ENCODE measurements at regions not wholly inside any gene's neighbourhood (a gene's known extent, or its start where the extent isn't known, plus 50 kb on each side); places are given as distances from the start of the nearest gene placed in this dataset.
"Not testable (repeated sequence)": the region's sequence is repeated elsewhere in the genome, so short reads cannot be mapped to it uniquely, and the experiment has no call there.

DNA sequence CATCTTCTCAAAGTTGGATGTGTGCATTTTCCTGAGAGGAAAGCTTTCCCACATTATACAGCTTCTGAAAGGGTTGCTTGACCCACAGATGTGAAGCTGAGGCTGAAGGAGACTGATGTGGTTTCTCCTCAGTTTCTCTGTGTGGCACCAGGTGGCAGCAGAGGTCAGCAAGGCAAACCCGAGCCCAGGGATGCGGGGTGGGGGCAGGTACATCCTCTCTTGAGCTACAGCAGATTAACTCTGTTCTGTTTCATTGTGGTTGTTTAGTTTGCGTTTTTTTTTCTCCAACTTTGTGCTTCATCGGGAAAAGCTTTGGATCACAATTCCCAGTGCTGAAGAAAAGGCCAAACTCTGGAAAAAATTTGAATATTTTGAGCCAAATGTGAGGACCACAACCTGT lies 360.2 kb downstream of the OR4F29 start:
- H3K36me3 Mint-ChIP-seq; H3K4me3 Mint-ChIP-seq; H3K27me3 ChIP-seq (ENCODE audit: control insufficient read depth, insufficient read depth, low read length); H3K9me3 Mint-ChIP-seq; H3K27me3 Mint-ChIP-seq; ATAC-seq (ENCODE audit: low read depth in 2 of 2); H3K4me1 ChIP-seq (ENCODE audit: control insufficient read depth, insufficient read depth, low read length, poor library complexity, severe bottlenecking); DNase-seq; H3K27ac Mint-ChIP-seq; H3K9me3 ChIP-seq (ENCODE audit: control insufficient read depth in 2 of 2, low read length in 2 of 2); H3K4me1 Mint-ChIP-seq; H3K4me3 ChIP-seq (ENCODE audit: low read depth, low read length); H3K36me3 ChIP-seq (ENCODE audit: control insufficient read depth, insufficient read depth, low read length); H3K27ac ChIP-seq (ENCODE audit: insufficient read depth, low read length, poor library complexity, severe bottlenecking): not testable (repeated sequence)

- not testable (repeated sequence) for H3K27me3 ChIP-seq (ENCODE audit: control insufficient read depth, insufficient read depth, low read length); H3K27ac ChIP-seq (ENCODE audit: insufficient read depth, low read length, poor library complexity, severe bottlenecking); H3K36me3 Mint-ChIP-seq; H3K9me3 ChIP-seq (ENCODE audit: control insufficient read depth in 2 of 2, low read length in 2 of 2); DNase-seq; H3K36me3 ChIP-seq (ENCODE audit: control insufficient read depth, insufficient read depth, low read length); H3K27me3 Mint-ChIP-seq; H3K4me1 Mint-ChIP-seq; H3K4me3 ChIP-seq (ENCODE audit: low read depth, low read length); H3K4me3 Mint-ChIP-seq; ATAC-seq (ENCODE audit: low read depth in 2 of 2); H3K4me1 ChIP-seq (ENCODE audit: control insufficient read depth, insufficient read depth, low read length, poor library complexity, severe bottlenecking); H3K9me3 Mint-ChIP-seq; H3K27ac Mint-ChIP-seq
Observed at GRCh38 chr1:88110-88509, 363.4 kb downstream of the OR4F29 start.

GRCh38 chr1:79152-79551 lies 372.3 kb downstream of the OR4F29 start:
- not testable (repeated sequence) for H3K9me3 ChIP-seq (ENCODE audit: control insufficient read depth in 2 of 2, low read length in 2 of 2)

GRCh38 chr1:65119-65518 lies 386.4 kb downstream of the OR4F29 start, which contains the start of gene OR4F5:
OR4F5 (plus strand) TSS chr1:65419.
- H3K9me3 Mint-ChIP-seq; H3K27ac Mint-ChIP-seq; H3K4me1 ChIP-seq (ENCODE audit: control insufficient read depth, insufficient read depth, low read length, poor library complexity, severe bottlenecking); H3K27me3 ChIP-seq (ENCODE audit: control insufficient read depth, insufficient read depth, low read length); H3K36me3 Mint-ChIP-seq; ATAC-seq (ENCODE audit: low read depth in 2 of 2); DNase-seq; H3K4me1 Mint-ChIP-seq; H3K36me3 ChIP-seq (ENCODE audit: control insufficient read depth, insufficient read depth, low read length); H3K4me3 Mint-ChIP-seq; H3K9me3 ChIP-seq (ENCODE audit: control insufficient read depth in 2 of 2, low read length in 2 of 2); H3K27me3 Mint-ChIP-seq; H3K4me3 ChIP-seq (ENCODE audit: low read depth, low read length); H3K27ac ChIP-seq (ENCODE audit: insufficient read depth, low read length, poor library complexity, severe bottlenecking): not testable (repeated sequence)

More at GRCh38 chr1:79152-79551, 372.3 kb downstream of the OR4F29 start:
- ATAC-seq (ENCODE audit: low read depth in 2 of 2); H3K27me3 ChIP-seq (ENCODE audit: control insufficient read depth, insufficient read depth, low read length); DNase-seq; H3K9me3 Mint-ChIP-seq; H3K27ac Mint-ChIP-seq; H3K36me3 ChIP-seq (ENCODE audit: control insufficient read depth, insufficient read depth, low read length); H3K4me1 Mint-ChIP-seq; H3K36me3 Mint-ChIP-seq; H3K4me1 ChIP-seq (ENCODE audit: control insufficient read depth, insufficient read depth, low read length, poor library complexity, severe bottlenecking); H3K27ac ChIP-seq (ENCODE audit: insufficient read depth, low read length, poor library complexity, severe bottlenecking); H3K4me3 ChIP-seq (ENCODE audit: low read depth, low read length); H3K27me3 Mint-ChIP-seq; H3K4me3 Mint-ChIP-seq: not testable (repeated sequence)

- not testable (repeated sequence) for H3K36me3 Mint-ChIP-seq; ATAC-seq (ENCODE audit: low read depth in 2 of 2); H3K27ac Mint-ChIP-seq; H3K27me3 Mint-ChIP-seq; H3K9me3 ChIP-seq (ENCODE audit: control insufficient read depth in 2 of 2, low read length in 2 of 2); H3K4me1 Mint-ChIP-seq; H3K4me1 ChIP-seq (ENCODE audit: control insufficient read depth, insufficient read depth, low read length, poor library complexity, severe bottlenecking); H3K27ac ChIP-seq (ENCODE audit: insufficient read depth, low read length, poor library complexity, severe bottlenecking); H3K4me3 ChIP-seq (ENCODE audit: low read depth, low read length); H3K4me3 Mint-ChIP-seq; H3K9me3 Mint-ChIP-seq; DNase-seq; H3K36me3 ChIP-seq (ENCODE audit: control insufficient read depth, insufficient read depth, low read length); H3K27me3 ChIP-seq (ENCODE audit: control insufficient read depth, insufficient read depth, low read length)
Observed at GRCh38 chr1:56014-56531, 395.4 kb downstream of the OR4F29 start.

GRCh38 chr1:53182-53581 lies 398.3 kb downstream of the OR4F29 start:
- H3K4me3 ChIP-seq (ENCODE audit: low read depth, low read length); H3K27me3 Mint-ChIP-seq; H3K4me1 ChIP-seq (ENCODE audit: control insufficient read depth, insufficient read depth, low read length, poor library complexity, severe bottlenecking); DNase-seq; H3K9me3 ChIP-seq (ENCODE audit: control insufficient read depth in 2 of 2, low read length in 2 of 2); ATAC-seq (ENCODE audit: low read depth in 2 of 2); H3K4me1 Mint-ChIP-seq; H3K27me3 ChIP-seq (ENCODE audit: control insufficient read depth, insufficient read depth, low read length); H3K27ac ChIP-seq (ENCODE audit: insufficient read depth, low read length, poor library complexity, severe bottlenecking); H3K9me3 Mint-ChIP-seq; H3K36me3 Mint-ChIP-seq; H3K36me3 ChIP-seq (ENCODE audit: control insufficient read depth, insufficient read depth, low read length); H3K4me3 Mint-ChIP-seq; H3K27ac Mint-ChIP-seq: not testable (repeated sequence)

DNA sequence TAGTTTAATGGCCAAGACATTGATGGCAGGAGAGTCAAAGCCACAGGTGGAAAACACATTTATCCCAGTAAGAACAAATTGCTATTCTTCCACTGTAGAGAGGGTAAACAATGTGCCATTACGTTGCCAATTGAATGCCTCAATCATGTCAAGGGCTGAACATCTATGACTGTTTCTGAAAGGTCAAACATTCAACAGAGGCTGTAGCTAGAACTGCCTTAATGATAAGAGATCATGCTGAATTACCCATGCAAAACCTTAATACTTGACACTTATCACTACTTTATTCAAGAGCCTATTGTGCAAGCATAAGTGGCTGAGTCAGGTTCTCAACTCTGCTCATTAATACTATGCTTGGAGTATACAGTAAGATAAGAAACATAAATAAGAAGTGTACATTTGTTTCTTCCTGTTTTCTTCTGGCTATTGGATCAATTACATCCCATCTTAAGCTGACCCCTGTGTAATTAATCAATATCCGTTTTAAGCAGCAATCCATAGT lies 409.5 kb downstream of the OR4F29 start:
- H3K4me1 Mint-ChIP-seq = not testable (repeated sequence)

GRCh38 chr1:41197-41596 lies 410.3 kb downstream of the OR4F29 start:
- H3K9me3 Mint-ChIP-seq; H3K4me3 Mint-ChIP-seq; H3K27ac ChIP-seq (ENCODE audit: insufficient read depth, low read length, poor library complexity, severe bottlenecking); DNase-seq; H3K4me1 ChIP-seq (ENCODE audit: control insufficient read depth, insufficient read depth, low read length, poor library complexity, severe bottlenecking); H3K27ac Mint-ChIP-seq; H3K9me3 ChIP-seq (ENCODE audit: control insufficient read depth in 2 of 2, low read length in 2 of 2); H3K4me1 Mint-ChIP-seq; H3K36me3 ChIP-seq (ENCODE audit: control insufficient read depth, insufficient read depth, low read length); ATAC-seq (ENCODE audit: low read depth in 2 of 2); H3K27me3 ChIP-seq (ENCODE audit: control insufficient read depth, insufficient read depth, low read length); H3K4me3 ChIP-seq (ENCODE audit: low read depth, low read length); H3K36me3 Mint-ChIP-seq; H3K27me3 Mint-ChIP-seq: not testable (repeated sequence)

More for the DNA sequence above, 409.5 kb downstream of the OR4F29 start:
- not testable (repeated sequence) for H3K36me3 Mint-ChIP-seq; DNase-seq; H3K27me3 ChIP-seq (ENCODE audit: control insufficient read depth, insufficient read depth, low read length); H3K27ac ChIP-seq (ENCODE audit: insufficient read depth, low read length, poor library complexity, severe bottlenecking); H3K9me3 ChIP-seq (ENCODE audit: control insufficient read depth in 2 of 2, low read length in 2 of 2); H3K9me3 Mint-ChIP-seq; H3K36me3 ChIP-seq (ENCODE audit: control insufficient read depth, insufficient read depth, low read length); H3K4me1 ChIP-seq (ENCODE audit: control insufficient read depth, insufficient read depth, low read length, poor library complexity, severe bottlenecking); H3K4me3 ChIP-seq (ENCODE audit: low read depth, low read length); H3K27ac Mint-ChIP-seq; H3K4me3 Mint-ChIP-seq; ATAC-seq (ENCODE audit: low read depth in 2 of 2); H3K27me3 Mint-ChIP-seq
